ENCODE measurements at regions not wholly inside any gene's neighbourhood (a gene's known extent, or its start where the extent isn't known, plus 50 kb on each side); places are given as distances from the start of the nearest gene placed in this dataset.

GRCh38 chr5:88395264-88395663, 126.6 kb upstream of the TMEM161B start (continued):
- TF ChIP-seq ASH2L (IDR thresholded peaks at IDR 0.05; ENCODE audit: low read length) (no peak), CHD1 (IDR thresholded peaks at IDR 0.05; ENCODE audit: low read depth, low read length) (no peak), MAX (IDR thresholded peaks at IDR 0.05) (no peak), SP1 (IDR thresholded peaks at IDR 0.05; ENCODE audit: low read depth, low read length) (no peak), BRCA1 (IDR thresholded peaks at IDR 0.05; ENCODE audit: low read depth, low read length) (no peak), RFX5 (IDR thresholded peaks at IDR 0.05; ENCODE audit: borderline replicate concordance, low read depth, low read length) (no peak), SUZ12 (IDR thresholded peaks at IDR 0.05; ENCODE audit: low read length) (no peak), RNF2 (IDR thresholded peaks at IDR 0.05; ENCODE audit: borderline replicate concordance, low read depth, low read length, missing control alignments, poor library complexity, severe bottlenecking) (no peak), EZH2 (IDR thresholded peaks at IDR 0.05; ENCODE audit: low read depth, low read length, severe bottlenecking) (no peak)
